EL (cell line): ENCODE measurements at regions not wholly inside any gene's neighbourhood (a gene's known extent, or its start where the extent isn't known, plus 50 kb on each side); places are given as distances from the start of the nearest gene placed in this dataset.
"Not testable (repeated sequence)": the region's sequence is repeated elsewhere in the genome, so short reads cannot be mapped to it uniquely, and the experiment has no call there.

ENCODE experiments used
- DNase-seq: peaks from one replicate; pipeline ENCODE4 v3.0.0-alpha.2; 2016

DNA sequence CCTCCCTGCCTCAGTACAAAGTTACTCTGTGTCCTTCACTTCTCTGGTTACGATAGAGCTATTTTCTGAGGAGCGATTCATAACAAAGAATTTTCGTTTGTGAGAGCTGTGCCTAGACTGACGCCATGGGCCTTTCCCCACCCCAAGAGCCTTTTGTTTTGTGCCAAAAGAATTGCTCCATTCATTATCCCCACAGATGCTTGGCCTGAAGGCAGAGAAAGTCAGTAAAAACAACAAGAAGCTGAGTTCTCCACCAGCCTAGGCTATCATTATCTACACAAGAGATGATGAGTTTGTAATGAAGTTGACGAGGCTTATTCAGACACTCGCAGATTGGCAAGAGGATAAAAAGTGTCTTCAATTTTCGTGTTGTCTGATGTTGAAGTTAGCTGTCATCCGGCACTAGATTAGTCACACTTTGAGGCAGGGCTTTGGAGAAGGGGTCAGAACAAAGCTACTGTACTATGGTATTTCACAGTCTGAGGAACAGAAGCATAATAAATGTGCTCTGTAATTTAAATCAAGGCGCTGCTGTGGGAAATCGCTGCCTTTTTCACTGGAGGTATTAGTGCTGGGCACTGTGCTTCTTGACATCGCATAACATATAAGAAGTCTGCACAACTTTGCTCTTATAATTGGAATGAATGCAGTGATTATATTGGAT is 278.4 kb upstream of the FIGN start:
- DNase-seq = no peak

DNA sequence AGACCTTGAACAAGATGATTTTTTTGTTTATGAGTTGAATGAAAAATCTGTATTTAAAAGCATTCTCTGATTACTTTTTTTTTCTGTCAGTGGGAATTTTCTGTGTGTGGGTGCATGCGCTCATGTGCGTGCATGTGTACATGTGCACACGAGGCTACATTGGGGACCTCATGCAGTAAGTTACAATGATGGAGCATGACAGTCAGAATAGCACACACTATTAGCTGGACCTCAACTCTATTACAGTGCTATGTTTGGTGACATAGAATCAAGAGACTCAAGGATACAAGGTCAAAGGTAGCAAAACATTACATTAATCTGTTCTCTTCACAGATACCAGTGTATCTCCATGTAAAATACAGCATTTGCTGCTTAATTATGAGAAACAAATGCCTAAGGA is 276.8 kb upstream of the FIGN start:
- DNase-seq = no peak

DNA sequence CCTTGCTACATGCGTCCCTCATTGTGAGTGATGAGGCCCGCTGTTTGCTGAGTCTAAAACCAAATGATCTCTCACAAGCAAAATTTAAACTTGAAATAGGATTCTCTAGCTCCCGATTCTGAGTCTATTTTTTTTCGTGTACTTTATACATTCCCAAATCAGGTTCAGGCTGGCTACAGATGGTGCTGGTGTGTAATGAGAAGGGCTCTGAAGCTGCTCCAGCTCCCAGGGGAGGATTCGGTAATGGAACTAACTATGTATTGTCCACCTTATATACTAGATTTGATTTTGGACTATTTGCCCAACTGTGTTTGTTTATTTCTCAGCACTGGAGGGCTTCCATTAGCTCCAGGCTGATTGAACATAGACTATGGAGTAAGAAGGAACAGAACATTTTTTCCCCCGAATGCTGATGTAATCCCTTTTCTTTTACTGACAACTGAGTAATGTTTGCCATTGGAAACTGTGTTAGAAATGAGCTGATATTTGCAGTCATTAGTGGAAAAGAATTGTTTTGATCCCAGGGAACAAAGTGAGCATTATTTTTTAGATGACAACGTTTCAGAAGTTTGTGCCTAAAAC is 274.0 kb upstream of the FIGN start:
- DNase-seq = no peak

DNA sequence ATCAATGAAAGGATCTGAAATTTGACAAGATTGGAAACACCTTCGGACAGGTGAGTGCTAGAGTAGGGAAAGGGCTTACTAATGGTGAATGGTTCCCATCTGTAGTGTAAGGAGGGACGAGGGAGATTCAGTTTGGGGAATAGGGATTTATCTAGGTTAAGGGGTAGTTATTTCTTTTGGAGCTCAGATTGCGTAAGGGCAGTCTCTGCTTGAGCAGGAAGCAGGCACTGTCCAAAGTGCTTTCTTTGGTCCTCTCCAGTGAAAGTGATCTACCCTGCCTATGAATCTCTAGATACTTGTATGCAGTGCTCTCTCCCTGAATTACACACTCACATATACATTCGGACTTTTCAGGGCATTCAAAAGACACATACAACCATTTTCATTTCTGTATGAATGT is 272.9 kb upstream of the FIGN start:
- no peak for DNase-seq

DNA sequence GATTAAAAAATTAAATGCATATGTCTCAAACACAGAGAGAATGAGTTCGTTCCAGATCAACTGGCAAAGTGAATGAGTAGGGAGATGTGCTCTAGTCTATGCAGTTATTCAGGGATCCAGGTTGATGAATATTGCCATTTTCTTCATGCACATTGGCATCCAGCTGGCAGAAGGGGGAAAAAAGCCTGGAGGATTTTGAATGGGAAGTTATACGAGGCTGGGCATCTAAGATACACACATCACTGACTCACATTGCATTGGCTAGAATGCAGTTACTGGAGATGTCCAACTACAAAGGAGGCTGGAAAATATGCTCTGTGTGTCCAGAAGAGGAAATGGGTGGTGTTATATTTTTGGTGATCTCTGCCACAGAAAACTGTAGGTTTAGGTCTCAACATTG is 270.9 kb upstream of the FIGN start:
- DNase-seq = no peak

- DNase-seq = peak; percentile 61
Observed at GRCh38 chr2:164000176-164000575, 264.4 kb upstream of the FIGN start.

DNA sequence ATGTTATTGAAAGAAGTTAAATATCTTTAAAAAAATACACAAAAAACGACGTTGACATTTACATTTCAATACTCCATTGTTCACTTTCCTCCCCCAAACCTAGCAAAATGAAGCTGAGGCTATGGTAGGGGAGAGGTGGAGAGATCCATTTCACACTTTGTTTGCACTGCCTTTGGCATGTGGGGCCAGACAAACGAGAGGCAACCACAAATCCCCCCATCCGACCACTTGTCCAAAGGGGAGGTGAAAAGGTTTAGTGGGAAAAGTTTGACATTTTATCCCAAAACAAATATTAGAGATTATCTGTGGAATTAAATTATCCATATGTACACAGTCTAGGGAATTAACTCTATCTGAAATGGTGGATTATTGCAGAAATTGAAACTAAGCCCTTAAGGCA is 261.7 kb upstream of the FIGN start:
- no peak for DNase-seq

- DNase-seq = no peak
Observed at GRCh38 chr2:163990541-163990940, 254.7 kb upstream of the FIGN start.

DNA sequence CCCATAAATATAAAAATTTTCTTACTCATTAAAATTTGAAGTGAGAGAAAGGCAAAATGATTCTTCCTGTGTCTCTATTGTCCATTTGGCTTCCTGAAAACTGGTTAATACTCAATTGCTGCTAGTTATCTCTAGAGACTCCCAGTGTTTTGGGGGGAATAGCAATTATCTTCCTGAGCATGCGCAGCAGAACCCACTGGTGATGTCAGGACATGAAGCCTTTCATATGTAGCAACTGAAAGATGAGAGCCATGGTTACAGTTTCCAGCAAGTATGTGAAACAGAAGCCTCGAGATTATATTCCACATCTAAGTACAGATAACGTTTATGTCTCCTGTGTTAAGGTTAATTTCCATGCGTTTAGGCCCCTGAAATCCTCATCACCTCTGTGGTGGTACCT is 254.3 kb upstream of the FIGN start:
- DNase-seq = no peak

GRCh38 chr2:163987175-163987940 is 251.6 kb upstream of the FIGN start:
- no peak for DNase-seq

DNA sequence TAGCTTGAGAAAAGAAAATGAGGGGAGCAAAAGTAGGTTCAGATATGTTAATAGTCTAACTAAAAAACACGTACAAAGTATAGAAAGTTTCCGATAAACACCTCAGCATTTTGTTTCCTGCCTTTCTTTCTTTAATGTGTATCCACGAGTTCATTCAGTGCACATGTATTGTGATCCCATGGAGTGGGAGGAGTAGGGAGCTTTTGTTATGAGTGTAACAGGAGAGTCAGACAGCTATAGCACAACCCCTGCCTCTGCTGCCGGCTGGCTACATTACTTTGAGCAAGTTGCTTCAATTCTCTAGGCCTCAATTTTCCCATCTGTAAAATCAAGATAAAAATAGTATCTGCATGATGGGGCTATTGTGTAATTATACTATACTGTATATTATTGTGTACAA is 249.2 kb upstream of the FIGN start:
- no peak for DNase-seq

GRCh38 chr2:163983911-163984310 is 248.1 kb upstream of the FIGN start:
- no peak for DNase-seq

DNA sequence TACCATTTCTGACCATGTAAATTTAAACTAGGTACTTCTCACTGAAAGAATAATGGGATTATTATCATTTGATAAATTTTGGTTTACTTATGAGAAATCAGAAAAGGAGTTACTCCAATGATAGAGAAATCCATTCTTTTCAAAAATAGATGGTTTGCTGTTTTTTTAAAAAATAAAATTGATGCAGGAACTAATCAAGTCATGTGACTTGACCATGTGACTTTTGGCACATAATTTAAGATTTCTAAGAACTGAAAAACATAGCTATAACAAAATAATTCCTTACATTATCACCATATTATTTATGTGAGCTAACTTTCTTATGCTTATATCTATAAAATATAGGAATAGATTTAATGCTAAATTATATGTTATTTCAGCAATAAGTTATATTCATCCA is 247.1 kb upstream of the FIGN start:
- DNase-seq = no peak

- no peak for DNase-seq
Observed at GRCh38 chr2:163974766-163975165, 239.0 kb upstream of the FIGN start.

GRCh38 chr2:163970058-163970813 is 234.4 kb upstream of the FIGN start:
- no peak for DNase-seq

- DNase-seq = not testable (repeated sequence)
Observed at GRCh38 chr2:163964278-163964677, 228.5 kb upstream of the FIGN start.

- no peak for DNase-seq
Observed at GRCh38 chr2:163953390-163953907, 217.6 kb upstream of the FIGN start.

GRCh38 chr2:163951312-163951711 is 215.5 kb upstream of the FIGN start:
- no peak for DNase-seq

DNA sequence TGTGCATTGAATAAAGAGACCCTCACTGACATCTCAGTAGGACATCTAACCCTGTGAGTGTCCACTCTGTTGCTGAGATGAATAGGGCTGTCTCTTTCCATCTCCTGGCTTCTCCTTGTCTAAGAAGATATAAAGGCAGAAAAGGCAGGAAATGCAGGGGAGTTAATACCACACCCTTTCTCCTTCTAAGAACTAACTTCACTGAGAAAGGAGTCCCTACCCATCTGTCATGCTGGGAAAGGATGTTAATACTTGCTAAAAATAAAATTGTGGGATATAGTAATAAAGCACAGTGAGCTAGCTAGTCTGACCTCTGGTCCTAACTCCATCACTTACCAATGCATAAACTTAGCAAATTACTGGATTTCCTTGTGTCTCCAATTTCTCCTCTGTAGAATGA is 213.9 kb upstream of the FIGN start:
- no peak for DNase-seq

GRCh38 chr2:163944347-163944737 is 208.5 kb upstream of the FIGN start:
- no peak for DNase-seq

DNA sequence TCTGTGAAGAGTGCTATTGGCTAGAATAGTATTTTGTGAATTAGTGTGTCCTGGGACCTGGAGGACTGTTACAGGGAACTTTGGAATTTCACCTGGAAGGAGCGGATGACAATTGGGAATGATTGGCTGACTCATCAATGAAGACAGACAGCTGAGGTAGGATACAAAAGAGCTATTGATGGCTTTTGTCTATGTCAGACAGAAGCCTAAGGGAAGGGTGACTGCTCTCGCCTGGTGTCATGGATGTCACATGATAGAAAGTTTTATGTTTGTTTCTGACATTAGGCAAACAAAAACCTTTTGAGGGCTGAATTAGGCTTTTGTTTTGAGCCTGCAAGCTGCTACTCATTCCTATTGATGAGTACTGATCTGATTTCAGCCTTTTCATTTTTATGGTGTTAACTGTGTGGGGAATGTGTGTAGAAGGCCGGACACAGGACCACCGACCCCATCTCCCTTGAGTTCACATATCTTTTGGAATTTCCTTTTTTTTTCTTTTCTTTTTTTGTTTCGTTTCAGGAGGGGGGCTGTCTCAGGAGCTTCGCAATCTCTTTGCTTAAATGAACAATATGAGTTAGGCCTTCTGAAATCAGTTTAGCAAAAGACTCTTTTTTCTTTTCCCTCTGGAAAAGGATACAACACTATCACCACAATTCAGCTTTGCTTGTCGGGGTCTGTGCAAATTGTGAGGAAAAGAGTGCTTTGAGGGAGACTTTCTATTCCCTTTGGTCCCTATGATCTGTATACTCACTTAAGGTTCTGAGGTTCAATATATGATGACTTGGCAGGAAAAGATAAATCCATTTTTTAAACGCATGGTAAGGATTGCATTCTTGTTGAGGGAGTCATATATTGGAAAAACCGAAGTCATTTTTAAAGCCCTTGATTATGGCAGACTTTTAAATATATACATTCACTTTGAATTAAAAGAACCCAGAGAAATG is 207.9 kb upstream of the FIGN start:
- DNase-seq = no peak

GRCh38 chr2:163934131-163934530 is 198.3 kb upstream of the FIGN start:
- DNase-seq = peak; percentile 3
